ENCODE measurements at regions not wholly inside any gene's neighbourhood (a gene's known extent, or its start where the extent isn't known, plus 50 kb on each side); places are given as distances from the start of the nearest gene placed in this dataset.

- CTCF ChIA-PET: no interaction called here
- intact Hi-C loops (cut with micrococcal nuclease): no loop called here
Observed at GRCh38 chr9:36734737-36735136, 162.0 kb downstream of the MELK start.

GRCh38 chr9:36736648-36737047 lies 164.0 kb downstream of the MELK start:
- CTCF ChIA-PET: no interaction called here
- intact Hi-C loops (cut with micrococcal nuclease): no loop called here
- no peak overlapping the region for H3K27ac Mint-ChIP-seq
- ATAC-seq (no peak), DNase-seq (no peak)
- peaks cover 30% of the 10 kb centered on the region for H3K27me3 Mint-ChIP-seq
- H3K4me3 Mint-ChIP-seq: no peak overlapping the region
- no peaks in the 10 kb centered on the region for H3K9me3 Mint-ChIP-seq
- H3K4me1 Mint-ChIP-seq (ENCODE audit: low read depth): peaks cover 5% of the 10 kb centered on the region
- TF ChIP-seq CTCF (IDR thresholded peaks at IDR 0.05): no peak
- POLR2A ChIA-PET: no interaction called here
- no peaks in the 10 kb centered on the region for H3K36me3 Mint-ChIP-seq (ENCODE audit: low read depth)

More at GRCh38 chr9:36734737-36735136, 162.0 kb downstream of the MELK start:
- no peaks in the 10 kb centered on the region for H3K9me3 Mint-ChIP-seq
- no peak for TF ChIP-seq CTCF (IDR thresholded peaks at IDR 0.05)
- no peaks in the 10 kb centered on the region for H3K4me1 Mint-ChIP-seq (ENCODE audit: low read depth)
- no peak for DNase-seq
- peaks cover 14% of the 10 kb centered on the region for H3K27me3 Mint-ChIP-seq
- POLR2A ChIA-PET: no interaction called here
- H3K27ac Mint-ChIP-seq: no peak overlapping the region
- H3K36me3 Mint-ChIP-seq (ENCODE audit: low read depth): no peaks in the 10 kb centered on the region
- ATAC-seq: no peak
- H3K4me3 Mint-ChIP-seq: no peak overlapping the region

- ChIA-PET CTCF (interaction anchor here (0.8 to 1.5 kb wide), 2 partner anchors 9 to 10 kb away, joined by 3 to 8 read pairs; no protein-coding TSS in a partner anchor), POLR2A (no interaction called here)
Observed at GRCh38 chr9:36738318-36738976, 165.8 kb downstream of the MELK start.

GRCh38 chr9:36739373-36740116 lies 166.8 kb downstream of the MELK start:
- H3K9me3 Mint-ChIP-seq: no peaks in the 10 kb centered on the region
- ATAC-seq (peak; percentile 42), DNase-seq (peak; percentile 7)
- no peaks in the 10 kb centered on the region for H3K36me3 Mint-ChIP-seq (ENCODE audit: low read depth)
- POLR2A ChIA-PET: interaction anchor here (0.6 kb wide), 1 partner anchor 375 kb away, joined by 4 read pairs; no protein-coding TSS in a partner anchor
- peaks cover 30% of the 10 kb centered on the region for H3K27me3 Mint-ChIP-seq
- CTCF ChIA-PET: interaction anchor here (1.5 kb wide), 1 partner anchor 11 kb away, joined by 8 read pairs; no protein-coding TSS in a partner anchor
- H3K4me3 Mint-ChIP-seq: no peak overlapping the region
- H3K4me1 Mint-ChIP-seq (ENCODE audit: low read depth): peaks cover 5% of the 10 kb centered on the region
- no peak for TF ChIP-seq CTCF (IDR thresholded peaks at IDR 0.05)
- no peak overlapping the region for H3K27ac Mint-ChIP-seq
- intact Hi-C loops (cut with micrococcal nuclease): no loop called here

More at GRCh38 chr9:36738318-36738976, 165.8 kb downstream of the MELK start:
- Mint-ChIP-seq H3K9me3 (no peaks in the 10 kb centered on the region), H3K27ac (no peak overlapping the region), H3K36me3 (ENCODE audit: low read depth) (no peaks in the 10 kb centered on the region), H3K4me1 (ENCODE audit: low read depth) (peaks cover 5% of the 10 kb centered on the region), H3K27me3 (peaks cover 30% of the 10 kb centered on the region), H3K4me3 (no peak overlapping the region)
- intact Hi-C loops (cut with micrococcal nuclease): no loop called here
- no peak for TF ChIP-seq CTCF (IDR thresholded peaks at IDR 0.05)
- DNase-seq: no peak
- no peak for ATAC-seq

- H3K9me3 Mint-ChIP-seq: no peaks in the 10 kb centered on the region
- intact Hi-C loops (cut with micrococcal nuclease): no loop called here
- no peak for ATAC-seq
- H3K27ac Mint-ChIP-seq: no peak overlapping the region
- H3K27me3 Mint-ChIP-seq: peaks cover 29% of the 10 kb centered on the region
- H3K4me1 Mint-ChIP-seq (ENCODE audit: low read depth): peaks cover 5% of the 10 kb centered on the region
- POLR2A ChIA-PET: no interaction called here
- CTCF ChIA-PET: interaction anchor here (0.6 kb wide), 1 partner anchor 51 kb away, joined by 3 read pairs; no protein-coding TSS in a partner anchor
- no peak for TF ChIP-seq CTCF (IDR thresholded peaks at IDR 0.05)
- H3K4me3 Mint-ChIP-seq: no peak overlapping the region
- DNase-seq: no peak
- H3K36me3 Mint-ChIP-seq (ENCODE audit: low read depth): no peaks in the 10 kb centered on the region
Observed at GRCh38 chr9:36742264-36742663, 169.6 kb downstream of the MELK start.
